ENCODE measurements at regions not wholly inside any gene's neighbourhood (a gene's known extent, or its start where the extent isn't known, plus 50 kb on each side); places are given as distances from the start of the nearest gene placed in this dataset.

DNA sequence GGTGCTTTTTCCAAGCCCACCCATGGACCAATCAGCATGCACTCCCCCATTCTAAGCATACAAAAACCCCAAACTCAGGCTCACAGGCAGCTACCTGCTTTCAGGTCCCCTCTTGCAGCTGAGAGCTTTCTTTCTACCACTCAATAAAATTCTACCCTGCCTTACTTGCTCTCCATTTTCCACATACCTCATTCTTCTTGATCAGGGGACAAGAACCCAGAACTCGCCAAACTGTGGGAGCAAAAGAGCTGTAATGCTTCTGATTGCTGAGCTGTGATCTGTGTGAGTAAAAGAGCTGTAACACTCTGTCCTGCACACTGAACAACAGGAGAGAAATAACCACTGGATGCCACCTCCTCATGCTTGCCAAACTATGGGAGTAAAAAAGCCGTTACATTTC is 972.1 kb downstream of the SLITRK5 start:
- FAIRE-seq (no peak), DNase-seq (no peak), ATAC-seq (no peak)
- Histone ChIP-seq H3K9me3 (no peaks in the 10 kb centered on the region), H3K4me3 (no peak overlapping the region), H3K27me3 (no peaks in the 10 kb centered on the region), H3K36me3 (no peaks in the 10 kb centered on the region), H3K27ac (no peak overlapping the region), H3K4me1 (no peaks in the 10 kb centered on the region)
- 58 to 69% methylated on average over 2 of the region's 2 CpGs for WGBS, 2 donors
- intact Hi-C loops (cut with DNase I), result no loop called here
- TF ChIP-seq, protein P1, sequence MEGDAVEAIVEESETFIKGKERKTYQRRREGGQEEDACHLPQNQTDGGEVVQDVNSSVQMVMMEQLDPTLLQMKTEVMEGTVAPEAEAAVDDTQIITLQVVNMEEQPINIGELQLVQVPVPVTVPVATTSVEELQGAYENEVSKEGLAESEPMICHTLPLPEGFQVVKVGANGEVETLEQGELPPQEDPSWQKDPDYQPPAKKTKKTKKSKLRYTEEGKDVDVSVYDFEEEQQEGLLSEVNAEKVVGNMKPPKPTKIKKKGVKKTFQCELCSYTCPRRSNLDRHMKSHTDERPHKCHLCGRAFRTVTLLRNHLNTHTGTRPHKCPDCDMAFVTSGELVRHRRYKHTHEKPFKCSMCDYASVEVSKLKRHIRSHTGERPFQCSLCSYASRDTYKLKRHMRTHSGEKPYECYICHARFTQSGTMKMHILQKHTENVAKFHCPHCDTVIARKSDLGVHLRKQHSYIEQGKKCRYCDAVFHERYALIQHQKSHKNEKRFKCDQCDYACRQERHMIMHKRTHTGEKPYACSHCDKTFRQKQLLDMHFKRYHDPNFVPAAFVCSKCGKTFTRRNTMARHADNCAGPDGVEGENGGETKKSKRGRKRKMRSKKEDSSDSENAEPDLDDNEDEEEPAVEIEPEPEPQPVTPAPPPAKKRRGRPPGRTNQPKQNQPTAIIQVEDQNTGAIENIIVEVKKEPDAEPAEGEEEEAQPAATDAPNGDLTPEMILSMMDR (IDR thresholded peaks at IDR 0.05), result no peak

DNA sequence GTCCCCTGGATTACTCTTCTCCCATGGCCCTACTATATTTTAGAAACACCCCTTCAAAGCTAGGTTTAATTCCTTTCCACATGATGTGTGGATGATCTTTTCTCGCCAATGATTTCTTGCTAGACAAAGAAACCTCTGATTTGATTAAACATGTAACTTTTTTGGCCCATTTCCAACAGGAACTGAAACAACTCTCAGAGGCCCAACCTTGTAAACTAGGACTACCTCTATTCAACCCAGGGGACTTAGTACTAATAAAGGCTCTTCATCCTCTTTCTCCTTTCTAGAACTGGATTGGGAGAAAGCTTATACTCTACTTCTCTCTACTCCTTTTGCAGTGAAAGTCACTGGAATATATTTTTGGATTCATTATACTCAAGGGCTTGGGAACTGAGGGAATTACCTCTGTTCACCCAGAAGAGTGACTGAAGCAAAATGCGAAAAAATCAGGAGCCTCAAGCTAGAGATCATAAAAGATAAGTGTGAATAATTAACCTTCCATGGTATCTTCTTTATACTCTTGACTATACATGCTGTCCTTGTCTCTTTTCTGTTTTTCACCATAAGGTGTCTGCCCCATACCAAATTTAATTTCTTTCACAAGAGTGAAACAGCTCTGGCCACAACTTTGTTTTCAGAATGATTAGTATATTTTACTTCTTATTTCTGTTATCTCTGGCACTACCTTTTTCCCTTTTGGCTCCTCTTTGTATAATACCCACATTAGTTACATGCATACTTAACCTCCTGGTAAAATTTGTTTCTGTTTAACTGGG is 977.6 kb downstream of the SLITRK5 start:
- Histone ChIP-seq H3K27me3 (no peaks in the 10 kb centered on the region), H3K4me1 (no peaks in the 10 kb centered on the region), H3K27ac (no peak overlapping the region), H3K36me3 (no peaks in the 10 kb centered on the region), H3K4me3 (no peak overlapping the region), H3K9me3 (no peaks in the 10 kb centered on the region)
- WGBS, 2 donors, result 37 to 50% methylated on average over 2 of the region's 2 CpGs
- TF ChIP-seq, protein P1 (IDR thresholded peaks at IDR 0.05), result no peak
- FAIRE-seq, result no peak
- DNase-seq, result no peak
- ATAC-seq, result no peak
- intact Hi-C loops (cut with DNase I), result no loop called here

DNA sequence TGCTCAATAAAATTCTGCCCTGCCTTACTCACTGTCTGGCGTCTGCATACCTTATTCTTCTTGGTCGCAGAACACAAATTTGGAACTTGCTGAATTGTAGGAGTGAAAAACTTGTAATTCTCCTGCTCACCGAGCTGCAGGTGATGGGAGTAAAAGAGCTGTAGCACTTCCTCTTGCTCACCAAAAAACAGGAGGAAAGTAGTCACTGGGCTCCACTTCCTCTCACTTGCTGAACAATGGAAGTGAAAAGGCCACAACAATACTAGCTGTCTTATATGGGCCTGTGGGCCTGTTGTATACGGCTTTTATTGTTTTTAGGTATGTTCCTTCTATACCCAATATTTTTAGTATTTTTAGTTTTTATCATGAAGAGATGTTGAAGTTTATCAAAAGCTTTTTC is 978.7 kb downstream of the SLITRK5 start:
- Histone ChIP-seq H3K9me3 (no peaks in the 10 kb centered on the region), H3K4me3 (no peak overlapping the region), H3K36me3 (no peaks in the 10 kb centered on the region), H3K27ac (no peak overlapping the region), H3K4me1 (no peaks in the 10 kb centered on the region), H3K27me3 (no peaks in the 10 kb centered on the region)
- intact Hi-C loops (cut with DNase I), result no loop called here
- FAIRE-seq, result no peak
- no peak for DNase-seq
- TF ChIP-seq, protein P1 (IDR thresholded peaks at IDR 0.05), result no peak
- 52 to 72% methylated on average over 4 of the region's 4 CpGs for WGBS, 2 donors
- ATAC-seq, result no peak

DNA sequence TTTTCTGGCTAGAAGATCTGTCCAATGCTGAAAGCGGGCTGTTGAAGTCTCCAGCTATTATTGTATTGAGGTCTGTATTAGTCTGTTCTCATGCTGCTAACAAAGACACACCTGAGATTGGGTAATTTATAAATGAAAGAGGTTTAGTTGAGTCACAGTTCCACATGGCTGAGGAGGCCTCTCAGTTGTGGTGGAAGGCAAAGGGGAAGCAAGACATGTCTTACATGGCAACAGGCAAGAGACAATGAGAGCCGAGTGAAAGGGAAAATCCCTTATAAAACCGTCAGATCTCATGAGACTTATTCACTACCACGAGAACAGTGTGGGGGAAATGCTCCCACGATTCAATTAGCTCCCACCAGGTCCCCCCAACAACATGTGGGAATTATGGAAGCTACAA is 980.4 kb downstream of the SLITRK5 start:
- ATAC-seq, result no peak
- no peaks in the 10 kb centered on the region for H3K4me1 ChIP-seq
- TF ChIP-seq, protein P1 (IDR thresholded peaks at IDR 0.05), result no peak
- WGBS, 2 donors, result 69 to 78% methylated on average over 5 of the region's 5 CpGs
- no peak for DNase-seq
- H3K4me3 ChIP-seq, result no peak overlapping the region
- FAIRE-seq, result no peak
- H3K27me3 ChIP-seq, result no peaks in the 10 kb centered on the region
- H3K36me3 ChIP-seq, result no peaks in the 10 kb centered on the region
- intact Hi-C loops (cut with DNase I), result no loop called here
- H3K27ac ChIP-seq, result no peak overlapping the region
- no peaks in the 10 kb centered on the region for H3K9me3 ChIP-seq

DNA sequence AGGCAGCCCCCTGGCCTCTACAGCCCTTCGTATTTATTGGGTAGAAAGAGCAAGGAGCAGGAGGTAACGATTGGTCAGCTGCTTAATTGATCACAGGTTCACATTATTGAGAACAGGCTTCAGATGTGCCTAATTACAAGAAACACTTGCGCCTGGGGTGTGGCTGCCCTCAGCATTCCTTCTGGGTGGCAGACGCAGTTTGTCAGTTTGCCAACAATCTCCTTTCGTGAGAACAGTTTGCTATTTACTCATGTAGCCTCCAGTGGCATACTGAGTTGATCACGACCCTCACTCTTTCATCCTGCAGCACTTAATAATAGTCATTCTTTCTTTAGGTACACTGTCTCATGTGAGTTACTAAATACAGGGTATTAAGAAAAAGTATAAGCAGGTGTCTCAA is 985.6 kb downstream of the SLITRK5 start:
- H3K36me3 ChIP-seq, result no peaks in the 10 kb centered on the region
- TF ChIP-seq, protein P1 (IDR thresholded peaks at IDR 0.05), result no peak
- FAIRE-seq (no peak), ATAC-seq (no peak), DNase-seq (no peak)
- intact Hi-C loops (cut with DNase I), result no loop called here
- H3K27me3 ChIP-seq, result no peaks in the 10 kb centered on the region
- H3K4me3 ChIP-seq, result no peak overlapping the region
- no peaks in the 10 kb centered on the region for H3K4me1 ChIP-seq
- H3K9me3 ChIP-seq, result no peaks in the 10 kb centered on the region
- no peak overlapping the region for H3K27ac ChIP-seq
- 15 to 39% methylated on average over 6 of the region's 6 CpGs for WGBS, 2 donors
